HL-60 (cell line): ENCODE measurements at regions not wholly inside any gene's neighbourhood (a gene's known extent, or its start where the extent isn't known, plus 50 kb on each side); places are given as distances from the start of the nearest gene placed in this dataset.
"Not testable (repeated sequence)": the region's sequence is repeated elsewhere in the genome, so short reads cannot be mapped to it uniquely, and the experiment has no call there.

Experiments used
- CTCF ChIP-seq: IDR thresholded peaks from one replicate; pipeline ENCODE4 v1.5.1; 2011; ENCODE audit warnings: low read length, control low read depth, inconsistent platforms; ENCODE audit not compliant: insufficient read depth
- SPI1 ChIP-seq: IDR thresholded peaks from 2 replicates; pipeline ENCODE4 v1.6.1; 2012; ENCODE audit warnings: low read depth, mild to moderate bottlenecking, borderline replicate concordance

- not testable (repeated sequence) for TF ChIP-seq CTCF, SPI1
Observed at GRCh38 chr9:65427361-65427760, 142.4 kb upstream of the FOXD4L5 start.
